ENCODE measurements at regions not wholly inside any gene's neighbourhood (a gene's known extent, or its start where the extent isn't known, plus 50 kb on each side); places are given as distances from the start of the nearest gene placed in this dataset.

GRCh38 chr11:90756617-90757016 lies 533.8 kb upstream of the CHORDC1 start:
- Histone ChIP-seq H3K4me3 (replicated peaks; ENCODE audit: insufficient read depth, low read length) (no peak overlapping the region), H3K27me3 (ENCODE audit: insufficient read depth, poor library complexity, severe bottlenecking) (no peaks in the 10 kb centered on the region), H3K27ac (replicated peaks) (no peak overlapping the region)
- no peak for TF ChIP-seq REST (IDR thresholded peaks at IDR 0.05; ENCODE audit: insufficient replicate concordance, low read depth)
- TF ChIP-seq CTCF (IDR thresholded peaks at IDR 0.05; ENCODE audit: insufficient read depth, low read length), result no peak
- no peak for TF ChIP-seq POLR2AphosphoS5 (IDR thresholded peaks at IDR 0.05; ENCODE audit: low read depth)
- TF ChIP-seq GABPA (IDR thresholded peaks at IDR 0.05; ENCODE audit: low read depth), result no peak
- TF ChIP-seq SPI1 (IDR thresholded peaks at IDR 0.05; ENCODE audit: borderline replicate concordance, low read depth), result no peak
- DNase-seq (ENCODE audit: low read depth in 1 of 2, low spot score in 1 of 2), result no peak

GRCh38 chr11:90753546-90753945 lies 530.7 kb upstream of the CHORDC1 start:
- no peak overlapping the region for H3K27ac ChIP-seq (replicated peaks)
- H3K4me3 ChIP-seq (replicated peaks; ENCODE audit: insufficient read depth, low read length), result no peak overlapping the region
- no peak for TF ChIP-seq CTCF (IDR thresholded peaks at IDR 0.05; ENCODE audit: insufficient read depth, low read length)
- TF ChIP-seq SPI1 (IDR thresholded peaks at IDR 0.05; ENCODE audit: borderline replicate concordance, low read depth), result no peak
- TF ChIP-seq REST (IDR thresholded peaks at IDR 0.05; ENCODE audit: insufficient replicate concordance, low read depth), result no peak
- TF ChIP-seq GABPA (IDR thresholded peaks at IDR 0.05; ENCODE audit: low read depth), result no peak
- TF ChIP-seq POLR2AphosphoS5 (IDR thresholded peaks at IDR 0.05; ENCODE audit: low read depth), result no peak
- no peak for DNase-seq (ENCODE audit: low read depth in 1 of 2, low spot score in 1 of 2)
- H3K27me3 ChIP-seq (ENCODE audit: insufficient read depth, poor library complexity, severe bottlenecking), result no peaks in the 10 kb centered on the region

GRCh38 chr11:90747057-90747456 lies 524.2 kb upstream of the CHORDC1 start:
- no peak for TF ChIP-seq REST (IDR thresholded peaks at IDR 0.05; ENCODE audit: insufficient replicate concordance, low read depth)
- TF ChIP-seq SPI1 (IDR thresholded peaks at IDR 0.05; ENCODE audit: borderline replicate concordance, low read depth), result no peak
- TF ChIP-seq POLR2AphosphoS5 (IDR thresholded peaks at IDR 0.05; ENCODE audit: low read depth), result no peak
- no peak for TF ChIP-seq GABPA (IDR thresholded peaks at IDR 0.05; ENCODE audit: low read depth)
- TF ChIP-seq CTCF (IDR thresholded peaks at IDR 0.05; ENCODE audit: insufficient read depth, low read length), result no peak
- Histone ChIP-seq H3K27me3 (ENCODE audit: insufficient read depth, poor library complexity, severe bottlenecking) (no peaks in the 10 kb centered on the region), H3K27ac (replicated peaks) (no peak overlapping the region), H3K4me3 (replicated peaks; ENCODE audit: insufficient read depth, low read length) (no peak overlapping the region)
- no peak for DNase-seq (ENCODE audit: low read depth in 1 of 2, low spot score in 1 of 2)
